HG02885 (cell line): ENCODE measurements at regions not wholly inside any gene's neighbourhood (a gene's known extent, or its start where the extent isn't known, plus 50 kb on each side); places are given as distances from the start of the nearest gene placed in this dataset.

ENCODE experiments used
- ATAC-seq: cut with Tn5 transposase; IDR thresholded peaks from one replicate; pipeline ENCODE4 v1.9.1; 2021; ENCODE audit warnings: mild to moderate bottlenecking; ENCODE audit not compliant: unreplicated experiment, poor library complexity

- ATAC-seq: no peak
These were observed 50.0 kb upstream of the CELF2 start for GRCh38 chr10:10967581-10968256.
